ENCODE measurements at regions not wholly inside any gene's neighbourhood (a gene's known extent, or its start where the extent isn't known, plus 50 kb on each side); places are given as distances from the start of the nearest gene placed in this dataset.
"Not testable (repeated sequence)": the region's sequence is repeated elsewhere in the genome, so short reads cannot be mapped to it uniquely, and the experiment has no call there.

DNA sequence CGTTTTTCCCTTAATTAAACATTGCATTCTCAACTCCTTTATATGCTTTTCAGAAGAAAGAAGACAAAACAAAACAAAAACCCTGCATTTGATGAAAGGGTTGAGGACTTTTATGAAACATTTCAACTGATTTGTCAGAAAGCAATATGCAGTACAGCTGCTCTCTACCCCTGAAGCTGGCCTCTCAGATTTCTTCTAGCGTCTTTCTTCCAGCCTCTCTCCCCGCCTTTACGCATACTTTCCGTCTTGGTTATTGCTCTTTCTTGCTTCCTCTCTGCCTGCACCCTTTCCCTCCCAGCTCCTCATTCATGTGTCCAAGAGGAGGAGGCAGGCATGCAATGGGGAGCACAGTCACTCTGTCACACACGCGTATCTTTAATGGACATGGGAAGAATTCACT is 91.0 kb upstream of the COL1A2 start:
- no peak overlapping the region for H3K27ac Mint-ChIP-seq
- CTCF ChIA-PET = no interaction called here

DNA sequence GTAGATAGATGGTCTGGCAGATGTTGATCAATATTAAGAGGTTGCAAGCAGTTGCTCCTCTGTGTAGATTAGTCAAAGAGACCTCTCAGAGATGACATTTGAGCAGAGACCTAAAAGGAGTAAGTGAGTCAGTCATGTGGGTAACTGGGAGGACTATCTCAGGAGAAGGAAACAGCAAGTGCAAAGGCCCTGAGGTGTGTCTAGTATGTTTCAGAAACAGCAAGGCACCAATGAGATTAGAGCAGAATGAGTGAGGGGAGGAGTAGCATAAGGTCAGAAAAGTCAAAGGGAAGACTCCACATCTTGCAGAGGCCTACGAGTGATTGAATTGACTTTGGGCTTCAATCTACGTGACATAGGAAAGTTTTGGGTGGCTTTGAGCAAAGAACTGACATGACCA is 89.8 kb upstream of the COL1A2 start:
- H3K4me1 Mint-ChIP-seq = no peaks in the 10 kb centered on the region
- peaks cover 0 to 2% (median 0%) of the 10 kb centered on the region in 3 donors for H3K36me3 Mint-ChIP-seq
- no peak overlapping the region for H3K4me3 ChIP-seq (ENCODE audit: low read length)
- H3K36me3 ChIP-seq (ENCODE audit: insufficient read depth, low read length) = no peaks in the 10 kb centered on the region
- H3K4me3 Mint-ChIP-seq = no peak overlapping the region
- no peaks in the 10 kb centered on the region for H3K9me3 ChIP-seq (ENCODE audit: low read length)
- H3K9me3 Mint-ChIP-seq = peaks cover 0 to 5% (median 0%) of the 10 kb centered on the region in 5 donors
- no peak overlapping the region for H3K27ac Mint-ChIP-seq
- no peak for DNase-seq
- ChIA-PET CTCF (no interaction called here), POLR2A (no interaction called here)
- H3K4me1 ChIP-seq (ENCODE audit: insufficient read depth, low read length) = no peaks in the 10 kb centered on the region
- H3K27me3 Mint-ChIP-seq = no peaks in the 10 kb centered on the region
- H3K27me3 ChIP-seq (ENCODE audit: insufficient read depth, low read length, poor library complexity, severe bottlenecking) = no peaks in the 10 kb centered on the region
- H3K27ac ChIP-seq (ENCODE audit: low read depth, low read length) = no peak overlapping the region

More for the DNA sequence above, 91.0 kb upstream of the COL1A2 start:
- peaks cover 0 to 5% (median 0%) of the 10 kb centered on the region in 5 donors for H3K9me3 Mint-ChIP-seq
- Histone ChIP-seq H3K4me3 (ENCODE audit: low read length) (no peak overlapping the region), H3K4me1 (ENCODE audit: insufficient read depth, low read length) (no peaks in the 10 kb centered on the region), H3K36me3 (ENCODE audit: insufficient read depth, low read length) (no peaks in the 10 kb centered on the region), H3K9me3 (ENCODE audit: low read length) (no peaks in the 10 kb centered on the region), H3K27ac (ENCODE audit: low read depth, low read length) (no peak overlapping the region), H3K27me3 (ENCODE audit: insufficient read depth, low read length, poor library complexity, severe bottlenecking) (no peaks in the 10 kb centered on the region)
- DNase-seq = no peak
- POLR2A ChIA-PET = no interaction called here
- H3K4me1 Mint-ChIP-seq = no peaks in the 10 kb centered on the region
- peaks cover 0 to 2% (median 0%) of the 10 kb centered on the region in 3 donors for H3K36me3 Mint-ChIP-seq
- H3K27me3 Mint-ChIP-seq = no peaks in the 10 kb centered on the region
- no peak overlapping the region for H3K4me3 Mint-ChIP-seq

DNA sequence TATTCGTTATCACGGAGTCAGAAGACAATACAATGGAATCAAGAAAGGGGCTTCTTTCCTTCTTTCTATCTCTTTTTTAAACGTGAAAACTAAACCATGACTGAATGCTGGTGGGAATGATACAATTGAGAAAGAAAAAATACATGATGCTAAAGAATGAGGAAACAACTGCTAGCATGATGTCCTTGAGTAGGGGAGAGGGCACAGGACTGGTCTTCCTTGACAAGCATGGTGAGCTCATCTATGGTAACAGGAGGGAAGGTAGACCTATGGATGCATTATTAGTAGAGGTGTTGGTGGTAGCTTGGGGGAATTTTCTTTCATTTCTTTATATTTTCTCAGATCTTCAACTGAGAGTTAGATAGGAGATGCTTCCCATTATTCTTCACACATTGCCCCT is 88.9 kb upstream of the COL1A2 start:
- Histone ChIP-seq H3K9me3 (ENCODE audit: low read length) (no peaks in the 10 kb centered on the region), H3K36me3 (ENCODE audit: insufficient read depth, low read length) (no peaks in the 10 kb centered on the region), H3K4me1 (ENCODE audit: insufficient read depth, low read length) (no peaks in the 10 kb centered on the region), H3K27me3 (ENCODE audit: insufficient read depth, low read length, poor library complexity, severe bottlenecking) (no peaks in the 10 kb centered on the region), H3K4me3 (ENCODE audit: low read length) (no peak overlapping the region), H3K27ac (ENCODE audit: low read depth, low read length) (no peak overlapping the region)
- peaks cover 0 to 2% (median 0%) of the 10 kb centered on the region in 3 donors for H3K36me3 Mint-ChIP-seq
- no peak for DNase-seq
- H3K27ac Mint-ChIP-seq = peak overlapping the region in 1 of 8 donors; percentile 24
- H3K4me3 Mint-ChIP-seq = no peak overlapping the region
- H3K4me1 Mint-ChIP-seq = no peaks in the 10 kb centered on the region
- H3K9me3 Mint-ChIP-seq = peaks cover 0 to 5% (median 0%) of the 10 kb centered on the region in 5 donors
- ChIA-PET POLR2A (no interaction called here), CTCF (no interaction called here)
- H3K27me3 Mint-ChIP-seq = no peaks in the 10 kb centered on the region

DNA sequence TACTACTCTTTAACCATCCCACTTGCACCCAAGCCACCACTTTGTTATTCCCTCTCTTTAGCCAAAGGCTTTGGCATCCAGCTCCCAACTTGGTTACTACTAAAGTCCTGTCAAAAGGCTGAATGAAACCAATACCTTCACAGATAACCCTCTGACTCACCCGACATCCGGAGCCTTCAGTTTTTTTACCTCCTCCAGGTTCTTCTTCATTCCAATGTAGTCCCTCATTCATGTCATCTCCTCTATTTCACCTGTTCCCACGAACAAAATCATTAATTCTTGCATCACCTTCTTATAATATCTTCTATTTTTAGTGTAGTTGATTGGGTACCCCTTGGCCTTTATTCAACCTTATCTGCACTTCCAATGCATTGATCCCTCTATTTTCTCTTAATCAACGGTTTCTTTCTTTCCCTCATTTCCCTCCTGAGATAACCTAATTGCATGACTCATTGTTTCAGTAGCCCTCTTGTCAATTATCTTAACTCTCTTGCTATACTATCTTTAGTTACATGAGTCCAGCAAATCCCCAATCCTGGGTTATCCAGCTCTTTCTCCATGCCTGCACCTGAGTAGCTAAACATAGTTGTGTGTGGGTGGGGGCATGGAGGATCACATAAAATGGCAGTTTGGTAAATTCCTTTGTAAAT is 87.2 kb upstream of the COL1A2 start:
- Mint-ChIP-seq H3K27ac (no peak overlapping the region), H3K4me1 (no peaks in the 10 kb centered on the region), H3K27me3 (no peaks in the 10 kb centered on the region), H3K36me3 (peaks cover 0 to 2% (median 0%) of the 10 kb centered on the region in 3 donors), H3K9me3 (peaks cover 0 to 5% (median 0%) of the 10 kb centered on the region in 5 donors), H3K4me3 (no peak overlapping the region)
- Histone ChIP-seq H3K27ac (ENCODE audit: low read depth, low read length) (no peak overlapping the region), H3K36me3 (ENCODE audit: insufficient read depth, low read length) (no peaks in the 10 kb centered on the region), H3K27me3 (ENCODE audit: insufficient read depth, low read length, poor library complexity, severe bottlenecking) (no peaks in the 10 kb centered on the region), H3K4me3 (ENCODE audit: low read length) (no peak overlapping the region), H3K9me3 (ENCODE audit: low read length) (no peaks in the 10 kb centered on the region), H3K4me1 (ENCODE audit: insufficient read depth, low read length) (no peaks in the 10 kb centered on the region)
- POLR2A ChIA-PET = no interaction called here
- CTCF ChIA-PET = no interaction called here
- no peak for DNase-seq

DNA sequence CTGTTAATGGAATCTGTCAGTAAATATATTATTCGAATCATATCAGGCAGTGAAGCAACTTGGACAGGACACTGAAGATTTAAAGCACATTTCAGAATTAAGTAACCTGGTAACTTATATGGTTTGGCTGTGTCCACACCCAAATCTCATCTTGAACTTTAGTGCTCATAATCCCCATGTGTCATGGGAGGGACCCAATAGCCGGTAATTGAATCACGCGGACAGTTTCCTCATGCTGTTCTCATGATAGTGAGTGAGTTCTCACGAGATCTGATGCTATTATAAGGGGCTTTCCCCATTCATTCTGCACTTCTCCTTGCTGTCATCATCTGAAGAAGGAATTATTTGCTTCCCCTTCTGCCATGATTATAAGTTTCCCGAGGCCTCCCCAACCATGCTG is 83.2 kb upstream of the COL1A2 start:
- H3K4me1 ChIP-seq (ENCODE audit: insufficient read depth, low read length) = no peaks in the 10 kb centered on the region
- no peak overlapping the region for H3K27ac Mint-ChIP-seq
- no peak overlapping the region for H3K27ac ChIP-seq (ENCODE audit: low read depth, low read length)
- H3K36me3 Mint-ChIP-seq = peaks cover 0 to 2% (median 0%) of the 10 kb centered on the region in 3 donors
- no peaks in the 10 kb centered on the region for H3K36me3 ChIP-seq (ENCODE audit: insufficient read depth, low read length)
- no peaks in the 10 kb centered on the region for H3K4me1 Mint-ChIP-seq
- H3K4me3 Mint-ChIP-seq = no peak overlapping the region
- POLR2A ChIA-PET = no interaction called here
- no peaks in the 10 kb centered on the region for H3K27me3 ChIP-seq (ENCODE audit: insufficient read depth, low read length, poor library complexity, severe bottlenecking)
- H3K4me3 ChIP-seq (ENCODE audit: low read length) = no peak overlapping the region
- no peaks in the 10 kb centered on the region for H3K9me3 Mint-ChIP-seq
- no peak for DNase-seq
- no peaks in the 10 kb centered on the region for H3K27me3 Mint-ChIP-seq
- CTCF ChIA-PET = no interaction called here
- no peaks in the 10 kb centered on the region for H3K9me3 ChIP-seq (ENCODE audit: low read length)

DNA sequence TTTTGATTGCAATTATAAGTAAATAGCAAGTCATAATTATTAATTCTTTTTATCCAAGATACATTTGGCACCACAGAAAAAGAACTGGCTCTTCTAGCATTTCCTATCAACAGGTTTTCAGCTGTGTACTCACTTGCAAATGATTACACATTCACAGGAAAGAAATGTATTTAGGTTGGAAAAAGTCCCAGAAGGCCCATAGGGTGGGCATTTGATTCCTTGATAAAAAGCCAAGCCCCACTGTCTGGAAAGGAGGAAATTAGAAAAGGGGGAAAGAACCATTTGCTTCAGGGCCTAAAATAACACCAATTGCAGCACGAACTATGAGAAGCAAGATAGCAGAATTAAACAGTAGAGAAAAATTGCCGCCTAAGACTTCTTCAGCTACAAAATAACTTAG is 80.8 kb upstream of the COL1A2 start:
- no peaks in the 10 kb centered on the region for H3K9me3 ChIP-seq (ENCODE audit: low read length)
- no peak for DNase-seq
- no peak overlapping the region for H3K27ac ChIP-seq (ENCODE audit: low read depth, low read length)
- H3K4me1 ChIP-seq (ENCODE audit: insufficient read depth, low read length) = no peaks in the 10 kb centered on the region
- Mint-ChIP-seq H3K9me3 (no peaks in the 10 kb centered on the region), H3K27ac (no peak overlapping the region), H3K4me3 (no peak overlapping the region), H3K27me3 (peaks cover 0 to 3% of the 10 kb centered on the region in 2 donors), H3K36me3 (no peaks in the 10 kb centered on the region), H3K4me1 (no peaks in the 10 kb centered on the region)
- H3K36me3 ChIP-seq (ENCODE audit: insufficient read depth, low read length) = no peaks in the 10 kb centered on the region
- no peak overlapping the region for H3K4me3 ChIP-seq (ENCODE audit: low read length)
- ChIA-PET POLR2A (no interaction called here), CTCF (no interaction called here)
- H3K27me3 ChIP-seq (ENCODE audit: insufficient read depth, low read length, poor library complexity, severe bottlenecking) = no peaks in the 10 kb centered on the region

DNA sequence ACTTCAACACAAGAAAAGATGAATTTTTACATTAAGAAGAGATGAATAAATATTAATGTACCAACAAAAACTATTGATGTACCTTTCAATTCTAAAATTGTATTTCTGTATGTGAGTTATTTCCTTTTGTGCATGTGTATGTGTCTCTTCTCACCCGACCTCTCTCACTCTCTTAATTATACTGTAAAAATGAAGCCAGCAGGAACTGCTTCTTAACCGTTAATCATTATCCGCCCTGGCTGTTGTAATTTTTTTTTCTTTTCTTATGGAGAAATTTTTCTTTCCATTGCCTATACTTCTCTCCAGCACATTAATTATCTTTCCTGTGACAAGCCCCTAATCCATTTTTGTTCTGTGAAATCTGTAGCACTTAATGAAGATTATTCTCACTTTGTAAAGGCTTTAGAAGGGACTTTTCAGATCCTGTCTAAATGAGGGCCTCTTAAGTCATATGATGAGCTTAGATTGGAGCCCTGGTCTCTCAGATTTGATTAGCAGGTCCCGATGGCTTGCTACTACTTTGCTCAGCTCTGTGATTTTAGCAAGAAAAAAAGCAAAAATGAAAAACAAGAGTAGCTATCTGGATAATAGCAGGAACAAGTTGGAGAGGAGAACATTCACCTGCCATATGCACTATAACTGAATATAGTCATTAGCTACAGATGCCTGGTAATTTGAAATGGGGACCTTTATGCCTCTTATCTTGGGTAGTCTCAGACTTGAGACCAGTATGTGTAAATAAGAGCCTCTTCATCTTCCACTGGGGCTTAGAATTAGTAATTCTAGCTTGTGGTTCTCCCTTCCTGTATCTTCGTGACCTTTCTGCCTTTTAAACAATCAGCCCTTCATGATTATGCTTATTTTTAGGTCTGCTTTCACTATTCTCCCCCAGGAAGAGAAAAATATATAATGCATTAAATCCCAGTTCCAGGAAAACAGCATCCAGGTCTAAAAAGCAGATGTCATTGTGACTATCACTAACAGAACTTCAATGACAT is 80.0 kb upstream of the COL1A2 start:
- H3K9me3 Mint-ChIP-seq = peaks cover 0 to 5% (median 2%) of the 10 kb centered on the region in 5 donors
- H3K4me3 Mint-ChIP-seq = no peak overlapping the region
- no peaks in the 10 kb centered on the region for H3K36me3 Mint-ChIP-seq
- H3K36me3 ChIP-seq (ENCODE audit: insufficient read depth, low read length) = no peaks in the 10 kb centered on the region
- ChIA-PET CTCF (no interaction called here), POLR2A (no interaction called here)
- no peak overlapping the region for H3K27ac Mint-ChIP-seq
- no peak overlapping the region for H3K4me3 ChIP-seq (ENCODE audit: low read length)
- no peaks in the 10 kb centered on the region for H3K4me1 Mint-ChIP-seq
- H3K27me3 ChIP-seq (ENCODE audit: insufficient read depth, low read length, poor library complexity, severe bottlenecking) = no peaks in the 10 kb centered on the region
- no peak overlapping the region for H3K27ac ChIP-seq (ENCODE audit: low read depth, low read length)
- H3K9me3 ChIP-seq (ENCODE audit: low read length) = no peaks in the 10 kb centered on the region
- peaks cover 0 to 3% of the 10 kb centered on the region in 2 donors for H3K27me3 Mint-ChIP-seq
- DNase-seq = no peak
- no peaks in the 10 kb centered on the region for H3K4me1 ChIP-seq (ENCODE audit: insufficient read depth, low read length)

DNA sequence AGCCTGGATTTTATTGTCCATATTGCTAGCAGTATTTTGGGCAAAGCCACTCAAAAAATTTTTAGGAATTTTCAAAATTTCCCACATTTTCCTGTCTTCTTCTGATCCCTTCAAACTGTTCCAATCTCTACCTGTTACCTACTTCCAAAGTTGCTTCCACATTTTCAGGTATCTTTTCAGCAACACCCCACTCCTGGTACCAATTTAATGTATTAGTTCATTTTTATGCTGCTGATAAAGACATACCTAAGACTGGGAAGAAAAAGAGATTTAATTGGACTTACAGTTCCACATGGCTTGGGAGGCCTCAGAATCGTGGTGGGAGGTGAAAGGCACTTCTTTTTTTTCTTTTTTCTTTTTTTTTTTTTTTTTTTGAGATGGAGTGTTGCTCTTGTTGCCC is 73.6 kb upstream of the COL1A2 start:
- H3K27me3 ChIP-seq (ENCODE audit: insufficient read depth, low read length, poor library complexity, severe bottlenecking); H3K4me1 Mint-ChIP-seq; H3K27ac ChIP-seq (ENCODE audit: low read depth, low read length); H3K27ac Mint-ChIP-seq; H3K4me3 Mint-ChIP-seq; H3K4me1 ChIP-seq (ENCODE audit: insufficient read depth, low read length); H3K36me3 ChIP-seq (ENCODE audit: insufficient read depth, low read length); POLR2A ChIA-PET; H3K36me3 Mint-ChIP-seq; H3K9me3 ChIP-seq (ENCODE audit: low read length); H3K27me3 Mint-ChIP-seq; DNase-seq; H3K4me3 ChIP-seq (ENCODE audit: low read length): not testable (repeated sequence)
- CTCF ChIA-PET = interaction anchor here (1.3 kb wide), 1 partner anchor 16 kb away, joined by 3 read pairs; no protein-coding TSS in a partner anchor
- peaks cover 0 to 24% (median 20%) of the 10 kb centered on the region in 5 donors for H3K9me3 Mint-ChIP-seq
